HG03280 (cell line): ENCODE measurements at regions not wholly inside any gene's neighbourhood (a gene's known extent, or its start where the extent isn't known, plus 50 kb on each side); places are given as distances from the start of the nearest gene placed in this dataset.
A peak's percentile ranks its signal among the peaks of the same experiment; 100 is the strongest.

Experiments used
- ATAC-seq: cut with Tn5 transposase; IDR thresholded peaks from one replicate; pipeline ENCODE4 v1.9.1; 2021; ENCODE audit warnings: mild to moderate bottlenecking, moderate library complexity; ENCODE audit not compliant: unreplicated experiment

DNA sequence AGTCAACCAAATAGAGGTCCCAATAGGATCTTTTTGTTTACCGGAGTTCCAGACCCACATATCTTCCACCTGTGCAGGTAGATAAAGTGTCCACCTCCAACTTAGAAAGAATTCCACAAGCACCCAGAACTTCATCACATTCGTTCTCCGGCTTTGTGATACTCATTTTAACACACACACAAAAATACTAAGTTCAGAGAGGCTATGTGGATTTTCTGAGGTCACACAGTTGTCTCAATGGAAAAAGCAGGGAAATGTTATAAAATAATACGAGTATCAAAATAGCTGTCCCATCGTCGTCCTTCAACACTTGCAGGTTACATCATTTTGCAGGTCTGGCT is 137.5 kb downstream of the TMCO5A start:
- no peak for ATAC-seq

DNA sequence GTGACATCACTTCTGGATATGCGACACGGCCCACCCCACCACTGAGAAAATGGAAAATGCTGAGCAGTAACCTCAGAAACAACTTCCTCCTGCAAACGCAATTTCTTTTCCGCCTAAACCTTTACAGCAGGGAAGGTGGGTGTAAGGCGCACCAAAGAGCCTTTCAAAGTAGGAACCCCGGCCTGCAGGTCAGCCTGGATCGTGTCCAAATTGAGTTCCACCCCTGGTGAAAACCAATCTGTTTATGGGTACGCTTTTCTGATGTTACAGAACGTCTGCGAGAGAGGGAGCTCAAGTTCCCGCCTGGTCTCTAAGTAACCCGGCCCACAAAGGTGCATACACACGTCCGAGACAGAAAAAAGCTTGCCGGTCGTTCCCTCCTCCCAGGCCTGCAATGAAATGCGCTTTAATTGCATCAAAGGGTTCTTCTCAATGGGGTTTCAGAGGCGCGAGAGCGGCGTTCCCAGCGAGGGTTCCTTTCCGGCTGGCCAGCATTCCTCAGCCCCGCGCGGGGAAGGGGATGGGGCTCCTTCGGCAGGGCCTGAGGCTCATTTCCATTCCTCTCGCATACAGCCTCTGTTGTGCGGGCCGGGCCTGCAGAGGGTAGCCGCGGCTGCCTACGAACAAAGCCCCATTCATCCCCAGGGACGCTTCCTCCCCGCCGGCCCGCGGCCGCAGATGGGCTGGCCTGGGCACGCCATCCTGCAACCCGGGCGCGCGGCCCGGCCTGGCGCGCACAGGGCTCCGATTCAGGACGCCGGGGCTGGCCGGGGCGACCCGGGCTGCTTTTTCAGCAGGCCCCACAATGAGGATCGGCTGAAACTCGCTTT is 138.1 kb downstream of the TMCO5A start:
- peak; percentile 66 for ATAC-seq

GRCh38 chr15:38073178-38073946 is 138.9 kb downstream of the TMCO5A start:
- ATAC-seq, result no peak

GRCh38 chr15:38074029-38074428 is 139.6 kb downstream of the TMCO5A start:
- ATAC-seq, result no peak

DNA sequence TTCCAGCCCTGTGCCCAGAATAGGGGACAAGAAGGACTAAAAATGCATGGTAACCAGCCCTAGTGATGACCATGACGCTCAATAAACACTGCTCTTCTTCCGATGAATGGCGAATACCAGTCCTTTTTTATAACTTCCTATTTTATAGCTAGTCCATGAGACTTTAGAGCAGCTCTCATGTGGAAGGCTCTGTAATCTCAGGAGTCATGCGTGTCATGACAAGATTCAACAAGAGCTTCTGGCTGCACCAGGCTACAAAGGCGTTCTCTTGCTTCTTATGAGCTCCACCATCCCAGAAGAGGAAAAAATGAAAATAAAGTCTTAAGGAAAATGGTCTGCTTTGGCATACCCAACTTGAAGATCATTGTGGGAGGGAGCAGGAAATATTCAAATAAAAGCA is 141.0 kb downstream of the TMCO5A start:
- ATAC-seq, result no peak

- no peak for ATAC-seq
Observed at GRCh38 chr15:38076786-38077185, 142.3 kb downstream of the TMCO5A start.

DNA sequence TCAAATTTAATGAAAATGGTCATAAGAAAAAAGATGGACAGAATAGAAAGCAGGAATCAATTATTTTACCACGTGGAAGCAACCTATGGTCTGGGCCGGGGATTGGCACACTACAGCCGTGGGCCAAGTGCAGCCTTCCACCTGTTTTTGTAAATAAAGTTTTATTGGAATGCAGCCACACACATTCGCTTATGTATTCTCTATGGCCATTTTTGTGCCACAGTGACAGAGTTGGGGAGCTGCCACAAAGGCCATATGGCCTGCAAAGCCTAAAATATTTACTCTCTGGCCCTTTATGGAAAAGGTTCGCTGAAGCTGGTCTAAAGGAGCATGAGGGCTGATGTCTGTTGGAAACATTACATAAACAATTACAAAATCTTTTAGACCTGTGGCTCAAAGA is 144.8 kb downstream of the TMCO5A start:
- ATAC-seq, result no peak

DNA sequence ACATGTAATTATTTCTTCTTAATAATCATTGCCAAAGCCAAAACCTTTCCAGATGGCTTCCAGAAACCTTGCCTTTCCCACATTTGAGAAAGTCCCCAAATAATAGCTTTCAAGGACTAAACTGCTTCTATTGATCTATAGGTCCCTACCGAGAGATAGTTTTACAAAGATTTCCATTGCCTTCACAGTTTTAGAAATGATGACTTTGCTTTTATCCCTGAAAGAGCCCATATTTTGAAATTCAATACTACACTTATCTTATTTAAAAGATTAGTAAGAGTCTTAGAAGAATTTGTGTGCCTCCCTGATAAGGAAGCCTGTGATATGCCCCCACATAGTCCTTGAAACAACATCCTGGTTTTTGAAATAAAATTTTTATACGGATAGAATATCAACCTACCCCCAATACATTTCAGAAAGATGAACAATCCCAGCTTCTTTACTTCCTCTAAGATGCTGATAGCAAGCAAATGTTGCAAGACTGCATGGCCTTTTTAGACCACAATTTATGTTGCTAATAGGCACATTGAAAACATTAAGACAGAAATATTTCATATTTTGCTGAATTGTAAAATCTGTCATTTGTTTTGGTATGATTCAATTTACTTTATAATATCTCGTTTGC is 146.3 kb downstream of the TMCO5A start:
- no peak for ATAC-seq

DNA sequence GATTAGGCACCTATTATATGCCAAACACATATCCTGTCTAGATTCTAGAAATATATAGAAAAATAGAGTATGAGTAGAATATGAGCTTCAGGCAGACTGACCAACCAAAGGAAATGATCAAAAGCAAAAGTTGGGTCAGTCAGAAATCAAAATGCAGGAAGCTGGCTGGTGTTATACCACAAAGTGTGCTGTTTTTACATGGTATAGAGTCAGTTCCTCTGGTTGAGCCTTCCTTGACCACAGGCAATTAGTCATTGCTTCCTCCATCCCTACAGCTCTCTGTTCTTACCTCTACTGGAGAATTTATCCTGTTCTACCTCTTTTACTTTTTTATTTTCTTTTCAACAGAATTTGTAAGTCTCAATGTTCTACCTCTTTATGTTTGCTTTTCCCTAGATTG is 149.8 kb downstream of the TMCO5A start:
- peak; percentile 64 for ATAC-seq

DNA sequence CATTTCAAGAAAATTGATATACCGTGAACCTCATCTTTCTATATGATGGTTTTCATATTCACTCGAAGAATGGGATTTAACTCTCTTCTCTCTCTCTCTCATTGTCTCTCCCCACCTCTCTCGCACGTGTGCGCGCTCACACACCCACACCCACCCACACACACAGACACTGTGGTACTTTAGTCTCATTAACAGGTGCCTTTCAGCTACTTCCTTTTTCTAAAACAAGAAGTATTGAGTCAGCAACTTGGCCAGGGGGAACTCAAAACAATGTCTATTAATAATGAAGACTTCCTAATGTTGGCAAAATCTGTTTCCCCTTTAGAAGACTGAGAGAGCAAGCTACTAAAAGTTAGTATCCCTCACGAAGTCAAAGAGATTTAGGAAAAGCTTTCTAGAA is 150.7 kb downstream of the TMCO5A start:
- ATAC-seq, result peak; percentile 75

DNA sequence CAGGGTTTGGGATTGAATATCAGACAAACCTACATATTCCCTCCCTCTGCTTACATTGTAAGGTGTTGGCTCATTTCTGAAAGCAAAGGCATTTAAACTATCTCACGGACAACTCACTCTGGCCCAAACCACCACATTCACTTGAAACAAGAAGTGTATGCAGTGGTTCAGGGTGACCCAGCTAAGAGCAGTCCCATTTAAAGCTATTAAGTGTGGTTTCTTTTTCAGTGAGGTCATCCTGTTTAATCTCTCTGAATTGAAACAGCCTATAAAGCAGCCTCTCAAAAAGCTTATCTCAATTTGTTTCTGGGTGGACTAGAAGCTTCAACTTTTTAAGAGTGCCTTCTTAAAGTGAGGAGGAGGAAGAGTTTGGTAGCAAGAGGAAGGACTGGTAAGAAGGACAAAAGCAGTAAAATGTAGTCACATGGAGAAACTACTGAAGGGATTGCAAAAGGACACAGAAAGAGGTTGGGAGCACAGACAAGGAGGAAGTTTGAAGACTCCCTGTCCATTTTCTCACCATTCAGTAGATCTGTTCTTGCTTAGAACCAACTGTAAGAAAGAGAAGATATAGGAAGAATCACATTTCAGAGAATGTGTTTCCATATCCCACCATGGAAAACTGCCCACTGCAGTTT is 151.6 kb downstream of the TMCO5A start:
- ATAC-seq, result peak; percentile 47

DNA sequence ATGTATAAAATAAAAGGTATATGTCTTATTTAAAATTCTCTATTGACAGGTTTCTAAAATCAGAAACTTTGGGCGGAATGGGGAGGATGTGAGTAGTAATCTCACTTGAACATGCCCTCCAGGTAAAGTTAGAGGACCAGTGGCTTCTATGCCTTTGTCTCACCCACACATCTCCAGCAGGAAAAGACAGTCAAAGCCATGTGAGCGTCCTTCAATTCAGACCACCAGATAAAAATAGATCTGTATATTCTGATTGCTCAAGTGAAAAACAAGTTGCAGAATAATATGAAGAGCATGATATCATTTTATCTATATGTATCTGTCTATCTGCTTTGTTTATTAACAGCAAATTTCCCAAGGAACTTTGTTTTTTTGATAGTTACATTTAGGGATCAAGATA is 152.2 kb downstream of the TMCO5A start:
- ATAC-seq, result no peak

GRCh38 chr15:38088971-38089370 is 154.5 kb downstream of the TMCO5A start:
- ATAC-seq, result no peak

- no peak for ATAC-seq
Observed at GRCh38 chr15:38090223-38090622, 155.8 kb downstream of the TMCO5A start.

DNA sequence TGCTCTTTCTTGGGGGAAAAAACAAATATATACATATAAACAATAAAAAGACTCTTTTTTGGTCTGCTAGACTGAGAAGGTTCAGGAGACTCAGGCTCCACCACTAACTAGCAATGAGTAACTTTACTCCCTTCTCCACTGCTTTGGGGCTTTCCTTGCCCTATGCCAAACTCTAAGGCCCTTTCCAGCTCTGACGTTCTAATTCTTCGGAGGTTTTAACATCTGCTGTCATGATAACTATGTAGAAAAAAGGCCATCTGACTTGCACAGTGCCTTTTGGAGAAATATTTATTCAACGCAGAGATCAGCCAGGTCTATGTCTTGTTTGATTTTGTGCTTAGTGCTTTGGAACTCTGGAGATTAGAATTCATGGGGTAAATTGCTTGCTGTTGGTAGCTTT is 156.2 kb downstream of the TMCO5A start:
- ATAC-seq, result no peak

- ATAC-seq, result no peak
Observed at GRCh38 chr15:38091078-38091645, 156.7 kb downstream of the TMCO5A start.

- ATAC-seq, result no peak
Observed at GRCh38 chr15:38093931-38094330, 158.7 kb upstream of the SPRED1 start.

GRCh38 chr15:38102972-38103371 is 149.7 kb upstream of the SPRED1 start:
- no peak for ATAC-seq

DNA sequence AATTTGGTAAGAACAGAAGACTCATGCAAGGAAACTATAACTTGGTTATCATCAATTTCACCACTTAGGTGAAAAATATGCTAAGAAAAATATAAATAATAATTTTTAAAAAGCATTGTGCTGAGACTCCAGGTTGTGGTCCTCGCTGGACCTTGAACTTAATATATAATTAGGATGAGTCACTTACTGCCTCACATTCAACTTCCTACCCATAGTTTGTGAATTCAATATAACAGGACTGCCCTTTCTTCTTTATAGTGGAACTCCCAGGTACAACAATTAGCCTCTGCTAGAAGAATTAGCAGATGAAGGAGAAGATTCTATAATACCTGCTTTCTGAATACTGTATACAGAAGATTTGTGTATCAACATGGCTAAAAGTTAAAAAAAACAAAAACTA is 149.1 kb upstream of the SPRED1 start:
- ATAC-seq, result no peak

GRCh38 chr15:38111070-38111469 is 141.6 kb upstream of the SPRED1 start:
- ATAC-seq, result no peak

DNA sequence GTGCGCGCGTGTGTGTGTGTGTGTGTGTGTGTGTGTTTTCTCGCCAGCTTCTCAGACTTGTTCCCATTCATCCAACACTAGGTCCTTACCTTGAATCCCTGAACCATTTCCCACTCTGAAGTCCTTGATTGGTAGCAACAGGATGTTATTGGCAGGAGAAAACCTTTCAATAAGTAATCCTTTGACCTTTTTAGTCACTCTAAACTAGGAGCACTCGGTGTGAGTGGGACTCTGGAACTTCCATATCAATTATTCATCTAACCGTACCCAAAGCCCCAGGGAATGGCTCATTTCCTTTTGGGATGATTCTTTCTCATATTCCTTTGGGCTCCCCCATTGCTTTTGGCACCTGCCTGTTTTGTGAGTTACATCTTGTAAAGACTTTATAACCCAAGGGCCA is 140.2 kb upstream of the SPRED1 start:
- ATAC-seq, result no peak
